Activated naive CD4-positive, alpha-beta T cell treated with anti-CD3 and anti-CD28 coated beads, Interleukin-2, amount 50 U/mL, for 16 hours (primary cell): ENCODE measurements at regions not wholly inside any gene's neighbourhood (a gene's known extent, or its start where the extent isn't known, plus 50 kb on each side); places are given as distances from the start of the nearest gene placed in this dataset.

Experiments used
- DNase-seq: peaks from one replicate; pipeline ENCODE4 v3.0.0-alpha.2; 2020

DNA sequence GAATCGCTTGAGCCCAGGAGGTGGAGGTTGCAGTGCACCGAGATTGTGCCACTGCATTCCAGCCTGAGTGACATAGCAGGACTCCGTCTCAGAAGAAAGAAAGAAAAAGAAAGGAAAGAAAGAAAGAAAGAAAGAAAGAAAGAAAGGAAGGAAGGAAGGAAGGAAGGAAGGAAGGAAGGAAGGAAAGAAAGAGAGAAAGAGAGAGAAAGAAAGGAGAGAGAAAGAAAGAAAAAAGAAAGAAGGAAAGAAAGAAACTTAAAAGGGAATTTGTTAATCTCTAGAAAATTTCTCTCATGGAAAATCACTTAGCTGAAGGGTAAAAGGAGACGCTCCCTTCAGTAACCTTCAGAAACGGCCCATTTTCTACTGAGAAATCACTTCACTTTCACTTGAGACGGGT, 279.5 kb upstream of the KLF6 start:
- no peak for DNase-seq

DNA sequence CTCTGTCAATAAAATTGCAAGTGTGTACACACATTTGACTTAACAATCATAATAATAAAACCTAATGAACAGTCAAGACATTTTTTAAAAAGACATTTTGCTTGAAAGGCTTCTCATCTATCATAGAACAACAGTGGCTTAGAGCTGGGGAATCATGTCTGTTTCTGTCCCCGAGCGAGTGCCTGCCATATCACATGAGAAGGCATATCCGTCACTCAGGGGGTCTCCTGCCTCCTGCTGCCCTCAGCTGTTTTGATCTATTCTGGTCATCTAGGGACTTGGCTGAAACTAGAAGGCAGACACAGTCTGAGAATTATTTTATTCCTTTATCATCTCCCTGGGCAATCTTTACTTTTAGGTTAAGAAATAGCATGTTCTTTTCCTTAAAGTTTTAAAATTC, 278.7 kb upstream of the KLF6 start:
- DNase-seq: no peak

- DNase-seq: no peak
These were observed 277.7 kb upstream of the KLF6 start for GRCh38 chr10:4062751-4063150.

DNA sequence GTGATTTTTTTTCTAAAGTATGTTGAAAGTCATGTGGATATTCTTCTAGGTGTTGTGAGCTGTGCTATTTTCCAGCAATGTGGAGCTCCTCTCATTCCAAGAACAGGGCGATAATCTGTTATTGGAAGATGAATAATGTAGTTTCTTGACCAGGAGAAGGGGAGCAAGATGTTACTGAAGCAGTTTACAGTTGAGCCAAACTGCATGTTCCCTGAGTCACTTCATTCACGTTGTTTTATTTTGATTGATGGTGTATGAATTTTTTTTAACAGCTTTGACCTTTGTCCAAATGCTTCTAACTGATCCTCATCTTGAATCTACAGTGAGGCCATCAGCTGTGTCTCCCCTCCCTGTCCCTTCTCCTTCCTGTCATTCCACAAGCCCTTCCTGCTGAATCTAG, 277.1 kb upstream of the KLF6 start:
- no peak for DNase-seq

DNA sequence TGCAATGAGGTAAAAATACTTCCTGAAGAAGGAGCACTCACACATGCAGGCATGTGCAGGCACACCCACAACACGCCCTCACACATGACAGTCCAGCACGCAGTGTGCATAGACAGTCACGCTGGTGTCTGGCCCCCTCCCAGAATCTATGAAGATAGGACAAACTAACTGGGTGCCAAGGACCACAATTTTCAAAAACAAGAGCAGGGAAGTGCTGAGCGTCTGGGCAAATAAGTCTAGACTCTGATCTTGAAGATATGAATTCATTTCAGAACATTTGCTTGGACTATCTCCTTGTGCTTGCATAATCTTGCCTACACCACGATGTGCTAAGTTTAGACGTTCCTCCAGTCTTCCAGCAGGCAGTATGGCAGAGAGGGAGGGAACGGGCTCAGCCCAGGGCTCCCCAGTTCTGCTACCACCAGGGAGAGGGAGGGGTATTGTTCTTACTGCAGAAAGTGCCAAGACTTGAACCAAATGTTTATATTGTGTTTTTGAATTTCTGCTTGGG, 276.5 kb upstream of the KLF6 start:
- no peak for DNase-seq

DNA sequence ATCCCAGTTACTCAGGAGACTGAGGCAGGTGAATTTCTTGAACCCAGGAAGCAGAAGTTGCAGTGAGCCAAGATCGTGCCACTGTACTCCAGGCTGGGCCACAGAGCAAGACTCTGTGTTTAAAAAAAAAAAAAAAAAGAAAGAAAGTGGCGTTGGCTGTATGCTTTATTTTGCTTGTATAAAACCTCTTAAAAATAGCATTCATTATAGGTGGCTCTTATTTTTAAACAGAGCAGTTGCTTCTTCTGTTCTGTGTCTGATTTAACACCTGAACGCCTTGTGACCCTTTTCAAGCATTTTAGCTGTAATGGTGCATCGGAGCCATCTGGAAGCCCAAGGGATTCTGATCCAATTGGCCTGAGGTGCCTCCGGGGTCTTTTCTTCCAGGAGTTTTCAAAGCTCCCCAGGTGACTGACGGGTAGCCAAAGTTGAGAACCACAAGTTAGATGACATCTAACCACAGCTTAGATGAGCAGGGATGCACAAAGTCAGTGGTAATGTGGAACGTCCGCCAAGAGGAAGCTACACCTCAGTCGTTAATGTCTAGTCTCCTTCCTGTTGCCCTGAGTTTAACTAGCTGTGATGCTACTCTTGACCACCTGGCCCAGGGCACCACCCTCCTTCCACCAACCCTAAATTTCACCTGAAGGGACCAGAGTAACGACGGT, 274.6 kb upstream of the KLF6 start:
- DNase-seq: no peak

DNA sequence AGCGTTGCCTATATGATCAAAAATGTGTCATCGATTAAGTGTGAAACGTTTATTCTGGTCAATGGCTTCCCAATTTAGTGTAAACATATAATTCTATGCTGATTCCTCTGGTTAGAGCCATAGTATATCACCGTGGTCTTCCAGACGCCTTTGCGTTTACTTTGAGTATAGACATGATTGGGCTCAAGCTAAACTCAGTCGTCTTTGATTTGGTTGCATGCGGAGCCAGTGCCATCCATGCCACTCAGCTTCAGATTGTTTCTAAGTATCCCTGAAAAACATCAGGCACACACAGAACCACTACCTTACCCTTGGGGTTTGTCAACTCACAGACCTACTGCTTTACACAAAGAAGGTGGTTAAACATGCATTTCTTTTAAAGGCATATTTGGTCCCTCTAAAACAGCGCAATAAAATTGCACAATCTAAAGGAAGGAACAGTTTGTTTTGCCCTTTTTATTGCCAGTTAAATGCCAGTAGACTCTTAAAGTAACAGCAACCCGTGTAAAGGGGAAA, 273.6 kb upstream of the KLF6 start:
- DNase-seq: no peak

- DNase-seq: no peak
These were observed 272.9 kb upstream of the KLF6 start for GRCh38 chr10:4057725-4058513.

DNA sequence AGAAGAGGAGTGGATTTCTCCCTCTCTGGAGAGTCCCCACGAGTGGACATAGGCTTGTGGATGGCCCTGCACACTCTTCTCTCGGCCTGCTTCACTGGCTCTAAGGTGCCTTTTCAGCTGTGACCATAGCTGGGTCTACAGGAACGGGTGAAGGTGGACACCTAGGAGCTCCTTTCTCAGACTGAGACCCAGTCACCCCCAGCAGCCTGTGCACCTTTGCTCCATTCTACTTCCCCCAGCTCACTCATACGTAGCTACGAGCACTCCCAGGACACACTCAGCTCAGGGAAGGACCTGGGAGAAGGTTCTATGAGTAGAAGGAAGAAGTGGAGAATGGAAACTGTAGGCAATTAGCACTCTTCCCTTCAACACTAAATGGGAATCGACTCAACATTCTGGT, 272.0 kb upstream of the KLF6 start:
- no peak for DNase-seq

DNA sequence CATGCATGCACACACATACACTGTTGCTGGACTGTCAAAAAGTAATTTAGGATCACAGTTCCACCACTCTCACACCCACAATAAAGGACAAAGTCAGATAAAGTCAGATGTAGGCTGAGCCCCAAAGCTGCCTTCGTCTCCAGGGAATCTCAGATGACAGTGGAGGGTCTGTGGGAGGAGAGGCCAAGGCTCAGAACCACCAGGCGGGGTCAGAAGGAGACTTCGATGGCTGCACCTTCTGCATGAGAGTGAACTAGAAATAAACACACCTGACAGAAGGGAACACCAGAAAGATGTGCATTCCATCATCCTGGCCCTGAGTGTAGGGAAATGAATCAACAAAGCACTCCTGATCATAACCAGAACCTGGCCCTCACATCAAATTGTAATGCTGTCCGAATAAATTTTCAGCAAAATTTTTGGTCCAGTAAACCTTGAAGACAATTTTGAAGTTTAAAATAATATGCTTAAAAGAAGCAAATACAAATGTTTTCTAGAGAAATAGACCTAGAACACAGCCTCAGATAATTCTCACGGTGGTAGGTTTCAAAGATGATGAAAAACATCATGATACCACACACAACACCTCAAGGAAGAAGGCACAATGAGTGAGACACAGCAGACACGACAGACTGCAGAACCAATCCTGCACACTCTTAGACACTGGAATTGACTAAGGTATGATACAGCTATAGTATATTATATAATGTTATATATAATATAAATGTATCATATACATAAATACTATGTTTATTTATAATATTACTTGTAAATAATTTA, 269.8 kb upstream of the KLF6 start:
- no peak for DNase-seq

- no peak for DNase-seq
These were observed 268.9 kb upstream of the KLF6 start for GRCh38 chr10:4053940-4054339.

DNA sequence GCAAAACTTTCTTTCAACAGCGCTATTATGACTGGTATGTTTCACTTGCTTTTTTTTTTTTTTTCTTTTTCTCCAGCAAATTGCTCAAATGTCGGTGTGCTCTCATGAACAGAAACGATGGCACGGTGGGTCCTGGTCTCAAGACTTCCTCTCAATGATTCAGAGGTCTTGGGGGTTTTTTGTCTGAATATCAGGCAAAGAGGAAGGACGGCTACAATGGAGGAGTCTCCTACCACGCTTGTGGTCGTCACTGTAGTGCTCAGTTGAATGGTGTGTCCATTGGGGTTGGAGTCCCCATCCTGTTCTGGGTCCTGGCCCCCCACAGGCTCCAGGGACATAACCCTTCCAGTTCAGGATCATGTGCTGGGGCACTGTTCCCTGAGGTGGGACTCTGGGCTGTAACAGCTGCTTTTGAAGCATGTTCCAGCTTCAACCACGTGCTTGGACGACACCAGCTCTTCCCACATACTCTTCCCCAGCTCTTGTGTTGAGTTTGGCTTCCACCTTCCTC, 266.7 kb upstream of the KLF6 start:
- DNase-seq: no peak

DNA sequence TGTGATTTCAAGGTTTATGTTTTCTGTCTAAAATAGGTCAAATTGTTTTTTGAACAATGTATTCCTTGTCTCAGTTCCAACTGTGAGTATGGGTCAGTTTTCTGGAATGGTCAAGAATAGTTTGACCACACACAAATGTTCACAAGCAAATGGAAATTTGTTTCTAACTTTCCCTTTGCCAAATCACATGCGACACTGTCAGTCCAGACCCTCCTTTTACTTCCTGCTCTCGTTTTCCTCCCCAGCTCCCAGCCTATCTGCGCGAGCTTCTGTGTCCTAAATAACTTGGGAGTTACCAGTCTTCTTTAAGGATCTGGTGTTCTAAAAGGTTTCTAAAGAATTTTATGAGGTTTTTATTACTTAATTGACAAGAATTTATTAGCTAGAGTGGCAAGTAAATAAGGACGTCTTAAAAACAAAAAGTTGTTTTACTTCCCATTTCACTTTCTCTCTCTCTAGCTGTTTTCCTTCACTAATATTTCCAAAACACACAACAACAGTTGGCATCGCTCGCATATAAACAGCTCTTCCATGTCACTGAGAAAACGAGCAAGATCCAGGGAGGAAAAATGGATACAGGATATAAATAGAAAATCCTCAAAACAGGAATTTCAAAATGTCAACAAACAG, 266.1 kb upstream of the KLF6 start:
- no peak for DNase-seq

DNA sequence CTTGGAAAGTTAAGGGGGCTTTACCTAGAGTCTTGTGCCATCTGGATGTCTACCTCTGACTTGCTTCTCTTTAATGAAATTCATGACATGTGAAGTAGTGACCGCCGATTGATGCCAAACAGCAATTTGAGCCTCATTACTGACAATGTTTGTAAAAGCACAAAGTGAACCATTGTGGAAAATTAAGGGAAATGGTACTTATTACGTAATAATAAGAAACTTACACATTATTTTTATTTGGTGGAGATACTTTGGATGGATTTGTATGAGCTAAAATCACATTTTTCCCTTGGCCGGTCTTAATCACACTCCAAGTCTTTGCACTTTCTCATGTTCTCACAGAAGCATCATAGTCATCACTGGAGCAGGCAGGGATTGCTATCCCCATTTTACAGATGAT, 265.1 kb upstream of the KLF6 start:
- DNase-seq: no peak

- no peak for DNase-seq
These were observed 264.3 kb upstream of the KLF6 start for GRCh38 chr10:4049348-4049747.

DNA sequence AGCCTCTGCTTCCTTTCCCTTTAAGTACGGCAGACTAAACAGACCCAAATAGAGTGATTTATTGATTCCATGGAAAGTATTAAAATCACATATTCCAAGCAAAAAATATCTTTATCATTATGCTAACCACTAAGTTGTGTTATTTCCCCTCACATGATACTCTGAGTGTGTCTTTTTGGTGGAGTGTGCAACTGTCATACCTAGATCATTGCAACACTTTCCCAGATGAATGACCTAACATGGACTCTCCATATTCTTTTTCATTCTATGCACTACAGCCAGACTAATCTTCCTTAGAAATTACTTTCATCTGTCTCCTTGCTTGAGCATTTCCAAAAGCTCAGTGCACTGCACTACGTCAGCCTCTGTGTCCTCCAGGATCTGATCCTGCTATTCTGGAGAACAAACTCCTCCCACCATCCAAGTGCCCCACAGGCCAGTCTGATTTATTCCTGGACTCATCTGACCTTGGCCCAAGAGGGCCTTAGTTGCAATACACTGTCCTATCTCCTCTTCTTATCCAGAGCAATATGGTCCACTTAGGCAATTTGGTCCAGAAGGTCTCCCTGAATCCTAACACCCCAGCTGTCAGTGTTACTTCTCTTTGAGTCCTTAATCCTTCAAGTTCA, 263.3 kb upstream of the KLF6 start:
- no peak for DNase-seq

GRCh38 chr10:4046712-4047354, 261.8 kb upstream of the KLF6 start:
- no peak for DNase-seq

GRCh38 chr10:4046030-4046429, 261.0 kb upstream of the KLF6 start:
- DNase-seq: no peak

DNA sequence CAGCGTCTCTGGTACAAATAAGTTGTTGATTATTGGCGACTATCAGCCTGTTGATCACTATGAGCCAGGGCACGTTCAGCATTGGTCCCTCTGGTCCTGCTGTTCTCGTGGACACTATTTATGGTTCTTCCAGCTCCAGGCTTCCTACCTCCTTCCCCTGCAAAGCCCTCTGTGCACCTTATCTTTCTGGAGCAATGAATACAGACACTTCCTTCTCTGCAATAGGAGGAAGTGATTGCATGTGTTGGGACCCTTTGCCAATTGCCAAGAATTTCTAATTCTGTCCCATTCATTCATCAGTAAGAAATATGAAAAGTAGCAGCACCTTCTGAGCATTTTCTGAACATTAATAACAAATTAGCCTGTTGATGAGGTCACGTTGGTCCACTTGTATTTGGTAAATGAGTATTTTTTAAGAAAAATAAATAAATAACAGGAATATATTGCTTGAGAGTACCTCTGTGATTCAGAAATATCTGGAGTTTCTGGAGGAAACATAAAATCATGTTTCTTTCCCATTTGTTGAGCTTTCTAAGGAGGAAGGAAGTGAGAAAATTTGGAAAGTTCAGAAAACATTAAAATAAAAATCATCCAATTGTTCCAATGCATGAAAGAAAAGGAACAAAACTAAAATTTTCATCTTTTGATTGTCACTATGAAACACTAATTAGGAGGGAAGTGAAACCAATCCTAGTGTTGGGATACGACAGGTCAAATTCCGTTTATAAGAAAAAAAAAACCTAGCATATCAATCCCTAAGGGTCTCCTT, 259.1 kb upstream of the KLF6 start:
- DNase-seq: no peak

- DNase-seq: no peak
These were observed 256.6 kb upstream of the KLF6 start for GRCh38 chr10:4041635-4042034.

DNA sequence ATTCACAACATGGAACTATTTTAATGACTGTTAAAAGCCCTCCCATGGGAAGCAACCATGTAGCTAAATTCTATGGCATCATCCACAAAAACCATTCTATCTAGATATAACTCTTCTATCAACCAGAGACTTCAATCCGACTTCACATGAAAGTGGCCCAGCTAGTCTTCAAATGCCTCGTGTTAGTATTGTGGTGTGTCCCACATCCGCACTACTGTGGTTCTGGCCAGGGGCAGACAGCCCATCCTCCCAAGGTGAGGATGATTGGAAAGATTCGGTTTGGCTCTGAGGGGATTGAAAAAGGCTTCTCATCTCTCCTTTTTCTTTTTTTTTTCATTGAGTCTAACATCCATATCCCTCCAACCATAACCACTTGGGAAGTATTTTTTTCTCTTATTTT, 253.0 kb upstream of the KLF6 start:
- no peak for DNase-seq
